ENCODE measurements at regions not wholly inside any gene's neighbourhood (a gene's known extent, or its start where the extent isn't known, plus 50 kb on each side); places are given as distances from the start of the nearest gene placed in this dataset.

- peak; percentile 59 for DNase-seq (ENCODE audit: low spot score)
Measured at GRCh38 chr9:3732077-3733038, 206.6 kb upstream of the RFX3 start.

- no peak for DNase-seq (ENCODE audit: low spot score)
Measured at GRCh38 chr9:3730511-3730922, 204.7 kb upstream of the RFX3 start.

GRCh38 chr9:3721096-3721495 is 195.3 kb upstream of the RFX3 start:
- no peak for DNase-seq (ENCODE audit: low spot score)

GRCh38 chr9:3719286-3719685 is 193.5 kb upstream of the RFX3 start:
- DNase-seq (ENCODE audit: low spot score), result no peak

GRCh38 chr9:3716415-3716814 is 190.6 kb upstream of the RFX3 start:
- DNase-seq (ENCODE audit: low spot score), result no peak

GRCh38 chr9:3708751-3709150 is 182.9 kb upstream of the RFX3 start:
- DNase-seq (ENCODE audit: low spot score), result no peak

- no peak for DNase-seq (ENCODE audit: low spot score)
Measured at GRCh38 chr9:3704890-3705289, 179.1 kb upstream of the RFX3 start.

GRCh38 chr9:3700772-3701171 is 175.0 kb upstream of the RFX3 start:
- no peak for DNase-seq (ENCODE audit: low spot score)

- DNase-seq (ENCODE audit: low spot score), result no peak
Measured at GRCh38 chr9:3699883-3700282, 174.1 kb upstream of the RFX3 start.

- no peak for DNase-seq (ENCODE audit: low spot score)
Measured at GRCh38 chr9:3698531-3698930, 172.7 kb upstream of the RFX3 start.

- no peak for DNase-seq (ENCODE audit: low spot score)
Measured at GRCh38 chr9:3698076-3698475, 172.3 kb upstream of the RFX3 start.

- no peak for DNase-seq (ENCODE audit: low spot score)
Measured at GRCh38 chr9:3696368-3696767, 170.6 kb upstream of the RFX3 start.

- DNase-seq (ENCODE audit: low spot score), result no peak
Measured at GRCh38 chr9:3692606-3693005, 166.8 kb upstream of the RFX3 start.

- no peak for DNase-seq (ENCODE audit: low spot score)
Measured at GRCh38 chr9:3689555-3689954, 163.8 kb upstream of the RFX3 start.

GRCh38 chr9:3687145-3687544 is 161.3 kb upstream of the RFX3 start:
- no peak for DNase-seq (ENCODE audit: low spot score)

GRCh38 chr9:3682186-3682585 is 156.4 kb upstream of the RFX3 start:
- DNase-seq (ENCODE audit: low spot score), result no peak

- DNase-seq (ENCODE audit: low spot score), result no peak
Measured at GRCh38 chr9:3677541-3677940, 151.7 kb upstream of the RFX3 start.

- DNase-seq (ENCODE audit: low spot score), result no peak
Measured at GRCh38 chr9:3676766-3677165, 151.0 kb upstream of the RFX3 start.

GRCh38 chr9:3675946-3676345 is 150.1 kb upstream of the RFX3 start:
- DNase-seq (ENCODE audit: low spot score), result no peak

- DNase-seq (ENCODE audit: low spot score), result no peak
Measured at GRCh38 chr9:3674561-3674960, 148.8 kb upstream of the RFX3 start.

GRCh38 chr9:3672399-3672798 is 146.6 kb upstream of the RFX3 start:
- DNase-seq (ENCODE audit: low spot score), result no peak

GRCh38 chr9:3664044-3664443 is 138.2 kb upstream of the RFX3 start:
- DNase-seq (ENCODE audit: low spot score), result no peak

GRCh38 chr9:3662671-3663070 is 136.9 kb upstream of the RFX3 start:
- DNase-seq (ENCODE audit: low spot score), result no peak

- DNase-seq (ENCODE audit: low spot score), result no peak
Measured at GRCh38 chr9:3660936-3661335, 135.1 kb upstream of the RFX3 start.

Data from ecto neural progenitor cell (in vitro differentiated cells).